ENCODE measurements at regions not wholly inside any gene's neighbourhood (a gene's known extent, or its start where the extent isn't known, plus 50 kb on each side); places are given as distances from the start of the nearest gene placed in this dataset.
"Not testable (repeated sequence)": the region's sequence is repeated elsewhere in the genome, so short reads cannot be mapped to it uniquely, and the experiment has no call there.

DNA sequence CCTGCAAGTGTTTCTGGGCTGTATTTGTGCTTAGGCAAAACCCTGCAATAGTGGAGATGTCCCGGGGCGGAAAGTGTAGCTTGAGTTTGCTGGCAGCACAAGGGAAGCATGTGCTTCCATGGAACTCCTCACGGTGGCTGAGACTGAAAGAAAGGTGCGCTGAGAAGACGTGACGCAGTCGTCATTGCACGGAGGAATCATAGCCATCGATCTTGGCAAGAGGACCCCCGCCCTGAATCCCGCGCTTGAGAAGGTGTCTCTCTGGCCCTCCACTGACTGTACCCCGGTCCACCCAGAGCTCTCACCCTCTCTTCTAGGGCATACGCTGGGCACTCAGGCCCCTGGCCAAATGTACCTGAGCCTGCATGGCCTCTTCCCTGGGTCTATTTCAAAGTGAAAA, 1081.8 kb upstream of the DEFB115 start:
- Histone ChIP-seq H3K27ac (no peak overlapping the region), H4K20me1 (ENCODE audit: low read depth) (no peaks in the 10 kb centered on the region), H3K9me3 (ENCODE audit: low read depth) (no peaks in the 10 kb centered on the region), H3F3A (ENCODE audit: low read depth) (no peaks in the 10 kb centered on the region), H2AFZ (replicated peaks) (no peak overlapping the region), H3K4me1 (no peaks in the 10 kb centered on the region), H3K36me3 (no peaks in the 10 kb centered on the region), H3K79me2 (ENCODE audit: low read depth) (no peaks in the 10 kb centered on the region), H3K4me3 (no peak overlapping the region), H3K27me3 (no peaks in the 10 kb centered on the region), H3K4me2 (no peak overlapping the region), H3K9ac (no peak overlapping the region)
- DNase-seq (ENCODE audit: low spot score) = no peak
- Mint-ChIP-seq H3K4me1 (no peaks in the 10 kb centered on the region), H3K36me3 (no peaks in the 10 kb centered on the region), H3K4me3 (no peak overlapping the region), H3K27ac (no peak overlapping the region), H3K9me3 (peaks cover 2% of the 10 kb centered on the region), H3K27me3 (ENCODE audit: insufficient read depth, low read depth) (no peaks in the 10 kb centered on the region)
- TF ChIP-seq EZH2 (IDR thresholded peaks at IDR 0.05) = no peak
- TF ChIP-seq, protein P1, sequence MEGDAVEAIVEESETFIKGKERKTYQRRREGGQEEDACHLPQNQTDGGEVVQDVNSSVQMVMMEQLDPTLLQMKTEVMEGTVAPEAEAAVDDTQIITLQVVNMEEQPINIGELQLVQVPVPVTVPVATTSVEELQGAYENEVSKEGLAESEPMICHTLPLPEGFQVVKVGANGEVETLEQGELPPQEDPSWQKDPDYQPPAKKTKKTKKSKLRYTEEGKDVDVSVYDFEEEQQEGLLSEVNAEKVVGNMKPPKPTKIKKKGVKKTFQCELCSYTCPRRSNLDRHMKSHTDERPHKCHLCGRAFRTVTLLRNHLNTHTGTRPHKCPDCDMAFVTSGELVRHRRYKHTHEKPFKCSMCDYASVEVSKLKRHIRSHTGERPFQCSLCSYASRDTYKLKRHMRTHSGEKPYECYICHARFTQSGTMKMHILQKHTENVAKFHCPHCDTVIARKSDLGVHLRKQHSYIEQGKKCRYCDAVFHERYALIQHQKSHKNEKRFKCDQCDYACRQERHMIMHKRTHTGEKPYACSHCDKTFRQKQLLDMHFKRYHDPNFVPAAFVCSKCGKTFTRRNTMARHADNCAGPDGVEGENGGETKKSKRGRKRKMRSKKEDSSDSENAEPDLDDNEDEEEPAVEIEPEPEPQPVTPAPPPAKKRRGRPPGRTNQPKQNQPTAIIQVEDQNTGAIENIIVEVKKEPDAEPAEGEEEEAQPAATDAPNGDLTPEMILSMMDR (IDR thresholded peaks at IDR 0.05) = no peak
- TF ChIP-seq EZH2phosphoT487 (IDR thresholded peaks at IDR 0.05) = no peak

DNA sequence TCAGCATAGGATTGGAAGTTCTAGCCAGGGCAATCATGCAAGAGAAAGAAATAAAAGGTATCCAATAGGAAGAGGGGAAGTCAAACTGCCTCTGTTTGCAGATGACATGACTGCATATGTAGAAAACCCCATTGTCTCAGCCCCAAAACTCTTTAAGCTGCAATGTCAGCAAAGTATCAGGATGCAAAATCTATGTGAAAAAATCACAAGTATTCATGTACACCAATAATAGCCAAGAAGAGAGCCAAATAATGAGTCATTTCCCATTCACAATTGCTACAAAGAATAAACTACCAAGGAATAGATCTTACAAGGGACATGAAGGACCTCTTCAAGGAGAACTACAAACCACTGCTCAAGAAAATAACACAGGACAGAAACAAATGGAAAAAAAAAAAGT, 1074.3 kb upstream of the DEFB115 start:
- H3K4me1 Mint-ChIP-seq; H3K27ac ChIP-seq; H3K9me3 Mint-ChIP-seq; H4K20me1 ChIP-seq (ENCODE audit: low read depth); H3K9ac ChIP-seq; H3K27me3 Mint-ChIP-seq (ENCODE audit: insufficient read depth, low read depth); H3K4me3 Mint-ChIP-seq; H3K36me3 ChIP-seq; H2AFZ ChIP-seq (replicated peaks); H3K4me1 ChIP-seq; H3K4me3 ChIP-seq; H3K9me3 ChIP-seq (ENCODE audit: low read depth); H3K79me2 ChIP-seq (ENCODE audit: low read depth); H3K36me3 Mint-ChIP-seq; H3K27ac Mint-ChIP-seq; H3F3A ChIP-seq (ENCODE audit: low read depth); DNase-seq (ENCODE audit: low spot score); H3K4me2 ChIP-seq; H3K27me3 ChIP-seq: not testable (repeated sequence)

DNA sequence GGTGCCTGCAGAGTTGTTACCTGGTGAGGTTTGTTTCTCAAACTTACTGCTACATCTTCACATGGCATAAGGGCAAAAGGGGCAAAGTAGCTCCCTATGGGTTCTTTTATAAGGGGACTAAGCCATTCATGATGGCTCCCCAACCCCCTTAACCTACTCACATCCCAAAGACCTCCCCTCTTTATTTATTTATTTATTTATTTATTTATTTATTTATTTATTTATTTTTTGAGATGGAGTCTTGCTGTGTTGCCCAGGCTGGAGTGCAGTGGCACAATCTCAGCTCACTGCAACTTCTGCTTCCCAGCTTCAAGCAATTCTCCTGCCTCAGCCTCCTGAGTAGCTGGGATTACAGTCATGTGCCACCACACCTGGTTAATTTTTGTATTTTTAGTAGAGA, 1065.7 kb upstream of the DEFB115 start:
- not testable (repeated sequence) for H3K27me3 Mint-ChIP-seq (ENCODE audit: insufficient read depth, low read depth)

DNA sequence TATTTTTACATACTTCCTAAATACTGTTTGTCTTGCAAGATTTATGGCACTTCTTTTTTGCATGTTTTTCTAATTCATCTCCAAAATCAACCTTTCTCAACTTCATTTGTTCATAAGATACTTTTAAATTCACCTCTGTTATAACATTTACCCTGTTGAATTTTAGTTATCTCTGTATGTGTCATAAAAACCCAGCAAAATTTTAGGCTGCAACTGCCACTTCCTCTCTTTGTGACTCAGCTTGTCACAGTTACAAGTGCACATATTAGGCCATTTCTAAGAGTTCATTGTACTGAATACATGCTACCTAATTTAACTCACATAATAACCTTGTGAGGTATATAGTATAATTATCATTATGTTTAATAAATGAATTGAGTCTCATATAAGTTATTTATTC, 1023.0 kb upstream of the DEFB115 start:
- H3K27ac ChIP-seq; H3K4me3 ChIP-seq; H3K79me2 ChIP-seq (ENCODE audit: low read depth); H3K27me3 Mint-ChIP-seq (ENCODE audit: insufficient read depth, low read depth); H3K27ac Mint-ChIP-seq; H3K4me1 ChIP-seq; H3K27me3 ChIP-seq; H3K4me3 Mint-ChIP-seq; H3K4me2 ChIP-seq; DNase-seq (ENCODE audit: low spot score); H3K36me3 ChIP-seq; H3K9me3 Mint-ChIP-seq; H3K36me3 Mint-ChIP-seq; H3K9me3 ChIP-seq (ENCODE audit: low read depth); H3F3A ChIP-seq (ENCODE audit: low read depth); H4K20me1 ChIP-seq (ENCODE audit: low read depth); H3K9ac ChIP-seq; H3K4me1 Mint-ChIP-seq; H2AFZ ChIP-seq (replicated peaks): not testable (repeated sequence)

More for the DNA sequence above, 1065.7 kb upstream of the DEFB115 start:
- not testable (repeated sequence) for H3K9me3 Mint-ChIP-seq; H3K9ac ChIP-seq; H3K36me3 Mint-ChIP-seq; H3K4me2 ChIP-seq; H3K27ac Mint-ChIP-seq; H3K79me2 ChIP-seq (ENCODE audit: low read depth); H3K9me3 ChIP-seq (ENCODE audit: low read depth); H3F3A ChIP-seq (ENCODE audit: low read depth); H2AFZ ChIP-seq (replicated peaks); DNase-seq (ENCODE audit: low spot score); H4K20me1 ChIP-seq (ENCODE audit: low read depth); H3K4me1 ChIP-seq; H3K4me1 Mint-ChIP-seq; H3K4me3 ChIP-seq; H3K27me3 ChIP-seq; H3K36me3 ChIP-seq; H3K27ac ChIP-seq; H3K4me3 Mint-ChIP-seq

DNA sequence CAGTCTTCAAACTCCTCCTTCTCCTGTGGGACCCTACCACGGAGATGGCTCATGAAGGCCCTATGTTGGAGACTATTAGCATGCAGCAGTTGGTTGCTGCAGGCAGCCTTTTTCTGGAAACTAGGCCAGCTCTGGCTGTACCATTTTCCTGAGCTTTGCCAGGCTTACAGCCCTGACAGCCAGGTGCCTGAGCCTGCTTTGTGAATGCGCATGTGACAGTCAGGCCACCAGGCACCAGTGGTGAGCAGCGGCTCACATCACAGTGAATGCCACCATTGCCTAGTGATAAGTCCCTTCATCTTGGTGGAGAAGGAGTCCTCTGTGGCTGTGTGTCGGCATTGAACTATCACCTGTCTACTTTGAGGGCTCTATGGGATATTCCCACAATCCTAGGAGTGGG, 982.4 kb upstream of the DEFB115 start:
- H3K9me3 Mint-ChIP-seq = peaks cover 19% of the 10 kb centered on the region
- not testable (repeated sequence) for H3K4me2 ChIP-seq; H3K36me3 Mint-ChIP-seq; H3K4me1 Mint-ChIP-seq; H3F3A ChIP-seq (ENCODE audit: low read depth); H3K27ac ChIP-seq; H3K36me3 ChIP-seq; H3K4me3 Mint-ChIP-seq; H4K20me1 ChIP-seq (ENCODE audit: low read depth); H3K4me3 ChIP-seq; H3K27me3 ChIP-seq; H3K27me3 Mint-ChIP-seq (ENCODE audit: insufficient read depth, low read depth); H3K79me2 ChIP-seq (ENCODE audit: low read depth); H2AFZ ChIP-seq (replicated peaks); H3K27ac Mint-ChIP-seq; H3K9ac ChIP-seq; H3K4me1 ChIP-seq; DNase-seq (ENCODE audit: low spot score)
- peaks cover 25% of the 10 kb centered on the region for H3K9me3 ChIP-seq (ENCODE audit: low read depth)

All from neural progenitor cell (in vitro differentiated cells).